ENCODE measurements at regions not wholly inside any gene's neighbourhood (a gene's known extent, or its start where the extent isn't known, plus 50 kb on each side); places are given as distances from the start of the nearest gene placed in this dataset.

DNA sequence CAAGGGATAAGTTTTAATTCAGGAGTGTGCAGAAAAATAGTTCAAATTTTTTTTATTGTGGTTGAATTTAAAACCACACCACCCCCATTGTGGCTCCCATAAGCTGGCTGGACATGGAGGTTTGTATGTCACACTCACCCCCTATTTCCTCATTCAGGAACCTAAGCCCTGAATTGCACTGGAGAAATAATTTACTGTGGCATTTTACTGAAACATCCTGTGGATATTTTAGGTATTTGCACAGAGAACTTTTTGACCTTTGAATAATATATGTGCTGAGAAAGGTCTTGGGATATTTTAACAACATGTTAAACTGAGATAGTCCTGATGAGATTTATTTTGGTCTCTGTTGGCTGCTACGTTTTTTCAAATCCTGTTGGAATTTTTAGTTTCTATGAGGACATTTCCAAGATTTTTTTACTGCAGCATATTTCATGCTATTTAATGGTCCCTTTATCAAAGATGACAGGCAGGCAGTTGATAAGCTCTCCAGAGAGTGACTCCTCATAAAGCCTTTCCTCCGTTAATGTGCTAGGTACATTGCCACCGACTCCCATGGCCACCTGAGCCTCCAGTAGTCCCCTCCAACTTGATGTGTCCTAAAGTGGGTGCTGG, 51.2 kb upstream of the PALM2AKAP2 start:
- no peak for DNase-seq
- H3K27ac ChIP-seq, result no peak overlapping the region
- intact Hi-C loops (cut with DNase I; ENCODE audit: low total_unique reads), result no loop called here
- no peaks in the 10 kb centered on the region for H3K36me3 ChIP-seq
- no peak overlapping the region for H3K4me3 ChIP-seq
- 59 to 74% (median 65%) methylated on average over 3 of the region's 3 CpGs for WGBS, 5 donors
- H3K27me3 ChIP-seq, result no peaks in the 10 kb centered on the region
- H3K9me3 ChIP-seq, result no peaks in the 10 kb centered on the region
- TF ChIP-seq EP300 (IDR thresholded peaks at IDR 0.05), result no peak
- TF ChIP-seq, protein P1, sequence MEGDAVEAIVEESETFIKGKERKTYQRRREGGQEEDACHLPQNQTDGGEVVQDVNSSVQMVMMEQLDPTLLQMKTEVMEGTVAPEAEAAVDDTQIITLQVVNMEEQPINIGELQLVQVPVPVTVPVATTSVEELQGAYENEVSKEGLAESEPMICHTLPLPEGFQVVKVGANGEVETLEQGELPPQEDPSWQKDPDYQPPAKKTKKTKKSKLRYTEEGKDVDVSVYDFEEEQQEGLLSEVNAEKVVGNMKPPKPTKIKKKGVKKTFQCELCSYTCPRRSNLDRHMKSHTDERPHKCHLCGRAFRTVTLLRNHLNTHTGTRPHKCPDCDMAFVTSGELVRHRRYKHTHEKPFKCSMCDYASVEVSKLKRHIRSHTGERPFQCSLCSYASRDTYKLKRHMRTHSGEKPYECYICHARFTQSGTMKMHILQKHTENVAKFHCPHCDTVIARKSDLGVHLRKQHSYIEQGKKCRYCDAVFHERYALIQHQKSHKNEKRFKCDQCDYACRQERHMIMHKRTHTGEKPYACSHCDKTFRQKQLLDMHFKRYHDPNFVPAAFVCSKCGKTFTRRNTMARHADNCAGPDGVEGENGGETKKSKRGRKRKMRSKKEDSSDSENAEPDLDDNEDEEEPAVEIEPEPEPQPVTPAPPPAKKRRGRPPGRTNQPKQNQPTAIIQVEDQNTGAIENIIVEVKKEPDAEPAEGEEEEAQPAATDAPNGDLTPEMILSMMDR (IDR thresholded peaks at IDR 0.05), result no peak
- no peak for TF ChIP-seq POLR2AphosphoS5 (IDR thresholded peaks at IDR 0.05)
- TF ChIP-seq POLR2A (IDR thresholded peaks at IDR 0.05), result no peak
- H3K4me1 ChIP-seq, result no peaks in the 10 kb centered on the region

- intact Hi-C loops (cut with DNase I; ENCODE audit: low total_unique reads), result no loop called here
- H3K27ac ChIP-seq, result no peak overlapping the region
- H3K9me3 ChIP-seq, result no peaks in the 10 kb centered on the region
- WGBS, 5 donors, result 82 to 93% (median 86%) methylated on average over 2 of the region's 2 CpGs
- no peak overlapping the region for H3K4me3 ChIP-seq
- no peaks in the 10 kb centered on the region for H3K36me3 ChIP-seq
- DNase-seq, result no peak
- H3K4me1 ChIP-seq, result no peaks in the 10 kb centered on the region
- H3K27me3 ChIP-seq, result no peaks in the 10 kb centered on the region
- TF ChIP-seq, protein P1 (IDR thresholded peaks at IDR 0.05), result no peak
- TF ChIP-seq EP300 (IDR thresholded peaks at IDR 0.05), result no peak
- no peak for TF ChIP-seq POLR2A (IDR thresholded peaks at IDR 0.05)
- no peak for TF ChIP-seq POLR2AphosphoS5 (IDR thresholded peaks at IDR 0.05)
Observed at GRCh38 chr9:109729513-109729912, 50.5 kb upstream of the PALM2AKAP2 start.

Measured in stomach (tissue), 8 donors.